Spinal cord (tissue), 9 donors: ENCODE measurements at regions not wholly inside any gene's neighbourhood (a gene's known extent, or its start where the extent isn't known, plus 50 kb on each side); places are given as distances from the start of the nearest gene placed in this dataset.

ENCODE experiments used
- DNase-seq, 6 donors: peaks; one replicate each; pipeline versions ENCODE4 v3.0.0 to v3.0.0-alpha.2; 2013 to 2015; ENCODE audit warnings: low spot score in 6 of 6, low read depth in 4 of 6
- H3K27ac ChIP-seq: one replicate; pipeline ENCODE4 v1.5.1; 2013; ENCODE audit warnings: low read depth, low read length, control low read depth
- H3K27me3 ChIP-seq: one replicate; pipeline ENCODE4 v1.6.1; 2013; ENCODE audit warnings: low read length; ENCODE audit not compliant: control insufficient read depth, insufficient read depth
- H3K36me3 ChIP-seq: one replicate; pipeline ENCODE4 v1.6.1; 2013; ENCODE audit warnings: low read length; ENCODE audit not compliant: control insufficient read depth, insufficient read depth
- H3K4me1 ChIP-seq: one replicate; pipeline ENCODE4 v1.6.1; 2013; ENCODE audit warnings: low read length; ENCODE audit not compliant: control insufficient read depth, insufficient read depth
- H3K4me3 ChIP-seq: one replicate; pipeline ENCODE4 v1.5.1; 2013; ENCODE audit warnings: low read depth, low read length, control low read depth
- H3K9me3 ChIP-seq: one replicate; pipeline ENCODE4 v1.6.1; 2013; ENCODE audit warnings: low read length; ENCODE audit not compliant: control insufficient read depth, insufficient read depth
- WGBS: methylation state at CpG from one replicate; pipeline ENCODE4 v1.1.5; 2013; ENCODE audit warnings: missing lambda C conversion rate; ENCODE audit not compliant: insufficient coverage; 5-methylcytosine and 5-hydroxymethylcytosine counted together
- donor health status: healthy.

GRCh38 chr4:147049946-147050345 lies 104.3 kb upstream of the TTC29 start:
- H3K9me3 ChIP-seq: no peaks in the 10 kb centered on the region
- H3K27me3 ChIP-seq: no peaks in the 10 kb centered on the region
- no peak overlapping the region for H3K4me3 ChIP-seq
- DNase-seq: no peak
- 66% methylated on average over 5 of the region's 5 CpGs for WGBS
- H3K27ac ChIP-seq: no peak overlapping the region
- H3K36me3 ChIP-seq: no peaks in the 10 kb centered on the region
- H3K4me1 ChIP-seq: no peaks in the 10 kb centered on the region

DNA sequence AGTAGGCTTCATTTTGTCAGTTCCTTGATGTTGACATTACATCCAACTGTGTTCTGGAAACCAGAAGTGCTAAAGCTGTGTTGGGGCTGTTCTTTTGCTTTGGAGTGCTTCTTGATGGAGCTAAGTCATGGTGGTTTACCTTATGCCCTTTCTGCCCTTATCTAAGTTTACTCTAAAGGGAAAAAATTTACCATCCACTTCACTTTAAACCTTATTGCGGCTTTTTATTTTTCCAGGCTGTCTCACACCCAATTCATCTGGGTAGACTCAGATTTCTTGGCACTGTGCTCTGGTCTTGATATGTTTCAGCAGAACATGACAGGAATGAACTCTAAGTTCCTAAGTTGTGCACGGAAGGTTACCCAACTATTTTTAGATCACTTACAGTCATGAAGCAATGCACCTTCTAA lies 104.7 kb upstream of the TTC29 start:
- Histone ChIP-seq H3K27me3 (no peaks in the 10 kb centered on the region), H3K4me1 (no peaks in the 10 kb centered on the region), H3K9me3 (no peaks in the 10 kb centered on the region), H3K27ac (no peak overlapping the region), H3K4me3 (no peak overlapping the region), H3K36me3 (no peaks in the 10 kb centered on the region)
- no peak for DNase-seq
- no CpG with 5 or more reads among the region's 2 CpGs for WGBS

GRCh38 chr4:147052361-147052760 lies 106.7 kb upstream of the TTC29 start:
- no peak for DNase-seq
- no peak overlapping the region for H3K4me3 ChIP-seq
- H3K27me3 ChIP-seq: no peaks in the 10 kb centered on the region
- H3K9me3 ChIP-seq: no peaks in the 10 kb centered on the region
- no peaks in the 10 kb centered on the region for H3K36me3 ChIP-seq
- WGBS: 17% methylated on average over 1 of the region's 2 CpGs
- no peak overlapping the region for H3K27ac ChIP-seq
- no peaks in the 10 kb centered on the region for H3K4me1 ChIP-seq

- H3K4me1 ChIP-seq: no peaks in the 10 kb centered on the region
- no peaks in the 10 kb centered on the region for H3K27me3 ChIP-seq
- H3K4me3 ChIP-seq: no peak overlapping the region
- 69% methylated on average over 2 of the region's 2 CpGs for WGBS
- H3K27ac ChIP-seq: no peak overlapping the region
- H3K9me3 ChIP-seq: no peaks in the 10 kb centered on the region
- DNase-seq: no peak
- no peaks in the 10 kb centered on the region for H3K36me3 ChIP-seq
These were observed 108.7 kb upstream of the TTC29 start for GRCh38 chr4:147054228-147054872.

GRCh38 chr4:147056940-147057610 lies 111.4 kb upstream of the TTC29 start:
- peak in 1 of 6 donors; percentile 50 for DNase-seq
- H3K27me3 ChIP-seq: no peaks in the 10 kb centered on the region
- WGBS: no CpG with 5 or more reads among the region's 3 CpGs
- peak overlapping the region; percentile 72 for H3K27ac ChIP-seq
- peak overlapping the region; percentile 25 for H3K4me3 ChIP-seq
- no peaks in the 10 kb centered on the region for H3K36me3 ChIP-seq
- no peaks in the 10 kb centered on the region for H3K9me3 ChIP-seq
- no peaks in the 10 kb centered on the region for H3K4me1 ChIP-seq

GRCh38 chr4:147057611-147058190 lies 112.0 kb upstream of the TTC29 start:
- H3K9me3 ChIP-seq: no peaks in the 10 kb centered on the region
- no peaks in the 10 kb centered on the region for H3K4me1 ChIP-seq
- DNase-seq: peak in 2 of 6 donors; percentile 34 to 38
- no peaks in the 10 kb centered on the region for H3K27me3 ChIP-seq
- peak overlapping the region; percentile 72 for H3K27ac ChIP-seq
- no peaks in the 10 kb centered on the region for H3K36me3 ChIP-seq
- WGBS: 0% methylated on average over 1 of the region's 7 CpGs
- H3K4me3 ChIP-seq: peak overlapping the region; percentile 25

DNA sequence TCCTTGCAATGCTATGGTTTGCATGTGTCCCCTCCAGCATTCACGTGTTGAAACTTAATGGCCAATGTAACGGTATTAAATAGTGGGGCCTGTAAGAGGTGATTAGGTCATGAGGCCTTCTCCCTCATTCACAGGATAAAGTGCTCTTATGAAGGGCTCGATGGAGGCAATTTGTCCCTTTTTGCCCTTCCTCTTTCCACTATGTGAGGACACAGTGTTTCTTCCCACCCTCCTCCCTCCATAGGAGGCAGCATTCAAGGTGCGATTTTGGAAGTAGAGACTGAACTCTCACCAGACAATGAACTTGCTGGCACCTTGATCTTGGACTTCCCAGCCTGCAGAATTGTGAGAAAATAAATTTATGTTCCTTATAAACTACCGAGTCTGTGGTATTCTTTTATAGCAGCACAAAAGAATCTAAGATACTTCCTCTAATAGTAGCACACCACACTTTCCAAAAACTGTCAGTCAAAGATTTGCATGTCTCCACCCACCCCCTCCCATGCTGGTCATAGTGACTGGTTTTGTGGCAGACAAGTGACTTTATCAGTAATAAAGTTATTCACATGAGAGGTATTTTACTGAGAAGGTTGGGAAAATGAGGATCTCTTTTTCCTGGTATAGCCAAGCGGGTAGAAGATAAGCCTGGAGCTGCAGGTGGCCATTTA lies 113.5 kb upstream of the TTC29 start:
- Histone ChIP-seq H3K4me3 (no peak overlapping the region), H3K36me3 (no peaks in the 10 kb centered on the region), H3K27ac (no peak overlapping the region), H3K27me3 (no peaks in the 10 kb centered on the region), H3K9me3 (no peaks in the 10 kb centered on the region), H3K4me1 (no peaks in the 10 kb centered on the region)
- WGBS: no CpG with 5 or more reads among the region's 6 CpGs
- no peak for DNase-seq

GRCh38 chr4:147060151-147060931 lies 114.7 kb upstream of the TTC29 start:
- H3K4me3 ChIP-seq: no peak overlapping the region
- no peaks in the 10 kb centered on the region for H3K27me3 ChIP-seq
- no peaks in the 10 kb centered on the region for H3K9me3 ChIP-seq
- H3K36me3 ChIP-seq: no peaks in the 10 kb centered on the region
- no peaks in the 10 kb centered on the region for H3K4me1 ChIP-seq
- DNase-seq: peak in 2 of 6 donors; percentile 43 to 78
- WGBS: no CpG with 5 or more reads among the region's 4 CpGs
- H3K27ac ChIP-seq: peak overlapping the region; percentile 55

DNA sequence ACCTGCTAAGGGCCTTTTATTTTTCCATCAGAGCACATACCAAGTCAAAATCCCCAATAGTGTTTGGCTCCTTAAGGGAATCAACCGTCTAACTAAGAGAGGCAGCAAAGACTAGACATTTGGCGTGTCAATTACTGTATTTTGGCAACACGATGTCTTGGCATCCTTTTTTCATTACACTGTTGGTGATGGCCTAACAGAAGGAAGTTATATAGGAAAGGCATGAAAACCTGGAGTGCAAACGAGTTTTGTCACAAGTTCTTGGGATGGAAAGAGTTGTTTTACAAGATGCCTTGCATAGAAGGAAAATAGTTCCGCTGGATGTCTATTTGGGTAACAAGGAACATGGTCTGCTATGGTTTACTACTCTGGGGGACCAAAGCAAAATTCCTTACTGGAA lies 119.2 kb upstream of the TTC29 start:
- DNase-seq: peak in 1 of 6 donors; percentile 59
- no peak overlapping the region for H3K27ac ChIP-seq
- H3K4me1 ChIP-seq: no peaks in the 10 kb centered on the region
- H3K9me3 ChIP-seq: no peaks in the 10 kb centered on the region
- H3K4me3 ChIP-seq: no peak overlapping the region
- no peaks in the 10 kb centered on the region for H3K27me3 ChIP-seq
- WGBS: 75% methylated on average over 5 of the region's 5 CpGs
- H3K36me3 ChIP-seq: no peaks in the 10 kb centered on the region
